NCI-H2227 treated with DMSO at 0.1 percent for 48 hours (cell line): ENCODE measurements at regions not wholly inside any gene's neighbourhood (a gene's known extent, or its start where the extent isn't known, plus 50 kb on each side); places are given as distances from the start of the nearest gene placed in this dataset.
"Not testable (repeated sequence)": the region's sequence is repeated elsewhere in the genome, so short reads cannot be mapped to it uniquely, and the experiment has no call there.

Source experiments
- DNase-seq: peaks from one replicate; lab custom pipeline; 2025; lab: John Stamatoyannopoulos, UW

- not testable (repeated sequence) for DNase-seq
Observed at GRCh38 chr7:35853194-35853593, 52.3 kb downstream of the SEPTIN7 start.

DNA sequence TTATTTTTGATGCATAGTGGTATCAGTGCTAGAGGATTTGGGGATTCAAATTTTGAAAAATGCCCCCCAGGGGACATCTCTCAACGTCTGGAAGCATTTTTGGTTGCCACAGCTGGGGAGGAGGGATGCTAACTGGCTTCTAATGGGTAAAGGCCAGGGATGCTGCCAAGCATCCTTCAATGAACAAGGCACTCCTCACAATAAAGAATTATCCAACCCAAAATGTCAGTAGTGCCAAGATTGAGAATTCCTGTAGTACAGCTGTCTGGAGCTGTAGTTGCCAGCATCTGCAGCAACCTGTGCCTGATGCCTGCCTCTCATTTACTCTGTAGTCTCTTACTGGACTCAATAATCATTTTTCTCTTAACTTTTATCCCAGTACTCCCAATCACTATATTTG, 53.5 kb downstream of the SEPTIN7 start:
- no peak for DNase-seq

GRCh38 chr7:35856175-35856574, 55.3 kb downstream of the SEPTIN7 start:
- DNase-seq: no peak

GRCh38 chr7:35860664-35861063, 59.8 kb downstream of the SEPTIN7 start:
- no peak for DNase-seq

GRCh38 chr7:35865287-35865686, 64.4 kb downstream of the SEPTIN7 start:
- DNase-seq: no peak

GRCh38 chr7:35866186-35866585, 65.3 kb downstream of the SEPTIN7 start:
- no peak for DNase-seq

DNA sequence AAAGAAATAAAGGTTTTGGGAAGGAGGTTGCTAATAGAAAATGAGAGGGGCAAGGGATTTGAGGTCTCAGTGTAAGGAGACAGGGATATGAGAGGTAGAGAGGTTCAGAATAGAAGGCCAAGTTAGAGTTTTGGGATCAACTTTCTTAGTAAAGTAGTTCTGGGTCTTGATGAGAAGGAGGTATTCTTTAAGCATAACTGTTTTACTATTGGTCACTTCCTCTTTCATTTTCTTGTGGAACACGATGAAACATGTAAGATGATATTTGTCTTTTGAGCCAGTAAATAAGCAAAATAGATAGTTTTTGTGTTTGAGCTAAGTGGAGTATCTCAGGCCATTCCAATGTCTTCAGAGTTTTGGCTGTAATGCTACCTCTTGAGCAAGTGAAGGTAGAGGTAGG, 68.3 kb downstream of the SEPTIN7 start:
- not testable (repeated sequence) for DNase-seq

GRCh38 chr7:35869810-35870209, 69.0 kb downstream of the SEPTIN7 start:
- DNase-seq: no peak

DNA sequence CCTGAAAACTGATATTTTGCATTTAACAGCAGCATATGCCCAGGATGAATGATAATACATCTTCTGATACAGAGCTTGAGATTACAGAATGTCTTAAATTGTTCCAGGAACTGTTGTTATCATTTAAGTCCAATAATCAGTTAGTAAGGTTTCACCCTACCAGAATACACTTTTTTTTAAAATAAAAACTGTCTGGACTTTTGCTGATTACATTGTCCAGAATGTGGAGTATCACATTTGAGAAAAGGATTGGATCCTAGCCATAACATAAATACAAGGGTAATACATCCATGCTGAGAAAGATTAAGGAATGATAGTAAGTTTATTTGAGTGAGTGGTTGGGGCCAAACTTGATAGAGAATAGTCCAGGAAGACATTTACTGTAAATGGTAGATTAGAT, 71.0 kb downstream of the SEPTIN7 start:
- DNase-seq: no peak

- no peak for DNase-seq
Observed at GRCh38 chr7:35874886-35875285, 74.0 kb downstream of the SEPTIN7 start.

- no peak for DNase-seq
Observed at GRCh38 chr7:35875292-35875691, 74.4 kb downstream of the SEPTIN7 start.

GRCh38 chr7:35878351-35878750, 77.5 kb downstream of the SEPTIN7 start:
- no peak for DNase-seq

GRCh38 chr7:35887430-35887829, 86.6 kb downstream of the SEPTIN7 start:
- not testable (repeated sequence) for DNase-seq

DNA sequence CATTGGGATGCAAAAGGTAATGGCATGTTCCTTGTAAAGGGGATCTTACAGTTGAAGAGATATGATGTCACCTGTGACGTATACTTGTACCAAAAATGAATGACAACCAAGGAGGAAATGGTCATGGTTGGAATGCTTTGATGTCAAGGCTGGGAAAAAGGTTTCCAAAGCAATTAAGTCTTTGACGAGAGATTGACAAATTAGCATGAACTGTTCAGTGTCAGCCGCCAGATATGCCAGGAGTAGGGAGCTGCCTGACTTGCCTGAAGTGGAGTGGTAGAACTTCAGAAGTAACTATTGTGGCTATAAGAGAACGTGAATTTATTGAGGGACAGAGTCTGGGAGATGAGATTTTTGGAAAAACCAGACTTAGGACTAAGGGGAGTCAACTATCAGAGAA, 88.1 kb downstream of the SEPTIN7 start:
- no peak for DNase-seq

DNA sequence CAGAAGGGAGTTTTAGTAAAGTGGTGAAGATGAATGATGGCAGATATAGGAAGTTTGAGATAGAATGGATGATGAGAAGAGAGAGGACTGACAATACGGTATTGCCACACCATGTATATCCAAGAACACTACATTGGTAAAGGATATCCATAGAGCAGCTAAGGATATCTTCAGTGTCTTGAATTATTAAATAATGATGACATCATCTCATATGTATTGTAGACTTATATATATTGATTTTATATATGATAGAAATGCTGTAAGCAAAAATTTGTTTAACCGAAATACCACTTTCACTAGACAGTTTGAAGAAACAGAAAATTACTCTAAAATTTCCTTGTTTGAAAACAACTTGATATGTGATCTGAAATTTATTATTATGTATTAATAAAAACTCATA, 89.0 kb downstream of the SEPTIN7 start:
- no peak for DNase-seq

DNA sequence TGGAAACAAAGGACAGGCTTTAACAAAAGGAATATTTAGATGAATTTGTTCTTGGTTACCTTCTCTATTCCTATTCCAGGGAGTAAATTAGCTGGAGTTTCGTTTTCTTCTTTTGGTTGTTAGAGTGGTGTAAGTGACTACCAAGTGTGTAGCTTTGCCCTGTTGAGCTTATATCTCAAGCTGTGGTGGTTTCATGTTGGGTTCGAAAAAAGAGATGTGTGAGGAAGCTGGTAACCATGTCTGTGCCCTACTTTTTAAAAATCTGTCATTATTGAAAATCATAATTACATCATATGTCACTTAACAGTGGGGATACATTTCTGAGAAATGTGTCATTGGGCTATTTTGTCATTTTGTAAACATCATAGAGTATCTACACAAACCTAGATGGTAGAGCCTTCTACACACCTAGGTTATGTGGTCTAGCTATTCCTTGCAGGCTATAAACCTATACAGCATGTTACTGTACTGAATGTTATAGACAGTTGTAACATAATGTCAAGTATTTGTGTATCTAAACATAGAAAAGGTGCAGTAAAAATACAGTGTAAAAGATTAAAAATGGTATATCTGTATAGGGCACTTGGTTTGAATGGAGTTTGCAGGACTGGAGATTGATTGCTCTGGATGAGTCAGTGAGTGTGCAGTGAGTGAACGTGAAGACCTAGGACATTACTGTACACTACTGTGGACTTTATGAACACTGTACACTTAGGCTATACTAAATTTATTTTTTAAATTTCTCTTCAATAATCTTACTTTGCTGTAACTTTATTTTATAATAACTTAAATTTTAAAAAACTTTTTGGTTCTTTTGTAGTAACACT, 90.4 kb downstream of the SEPTIN7 start:
- DNase-seq: no peak

DNA sequence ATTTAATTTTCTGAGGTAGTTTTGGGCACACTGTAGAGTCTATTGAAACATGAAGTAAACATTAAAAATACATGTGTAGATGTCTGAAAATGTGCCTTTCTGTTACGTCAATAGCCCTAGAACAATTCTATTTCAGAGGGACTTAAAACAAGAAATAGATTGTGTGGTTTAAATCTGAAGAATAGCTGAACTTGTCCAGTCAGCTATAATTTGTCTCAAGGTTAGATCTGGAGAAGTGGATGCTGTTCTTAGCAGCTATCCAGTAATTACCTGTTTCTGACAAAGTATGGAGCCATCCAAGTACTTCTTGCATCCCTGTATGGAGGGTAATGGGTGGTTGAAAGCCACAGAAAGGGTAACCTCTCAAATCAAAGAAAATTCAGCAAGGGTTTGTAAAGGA, 92.8 kb downstream of the SEPTIN7 start:
- DNase-seq: no peak

GRCh38 chr7:35894721-35895120, 93.9 kb downstream of the SEPTIN7 start:
- DNase-seq: no peak

GRCh38 chr7:35900651-35901050, 99.8 kb downstream of the SEPTIN7 start:
- no peak for DNase-seq

- no peak for DNase-seq
Observed at GRCh38 chr7:35905555-35905954, 104.7 kb downstream of the SEPTIN7 start.

DNA sequence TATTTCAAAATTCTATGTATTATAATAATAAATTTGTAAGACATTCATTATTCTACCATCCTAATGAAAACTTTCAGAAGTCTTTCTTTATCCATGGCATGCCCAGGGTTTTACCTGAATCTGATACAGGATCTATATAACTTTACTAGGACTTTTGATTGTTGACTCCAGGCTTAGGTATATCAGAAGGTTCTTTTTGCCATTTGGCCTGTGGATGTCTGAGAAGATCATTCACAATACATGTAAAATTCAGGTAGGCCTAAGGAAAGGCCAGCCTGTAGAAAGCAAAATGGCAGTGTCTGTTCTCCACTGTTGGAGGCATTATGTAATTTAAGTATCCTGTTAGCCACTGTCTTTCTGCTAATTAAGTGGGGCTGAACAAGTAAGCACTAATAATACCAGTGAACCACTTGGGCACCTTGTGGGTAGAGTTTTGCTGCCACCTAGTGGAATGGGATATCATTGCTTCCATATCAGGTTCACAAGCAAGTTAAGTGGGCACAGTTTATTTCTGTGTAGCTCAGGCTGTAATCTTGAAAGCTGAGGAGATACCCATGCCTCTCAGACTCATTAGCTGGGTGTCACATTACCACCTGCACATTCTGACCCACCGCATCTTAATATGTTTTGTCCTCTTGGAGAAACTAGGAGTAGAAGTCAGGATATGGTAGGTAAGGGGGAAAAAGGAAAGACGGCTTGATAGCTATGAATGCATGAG, 105.5 kb downstream of the SEPTIN7 start:
- peak; percentile 62 for DNase-seq

DNA sequence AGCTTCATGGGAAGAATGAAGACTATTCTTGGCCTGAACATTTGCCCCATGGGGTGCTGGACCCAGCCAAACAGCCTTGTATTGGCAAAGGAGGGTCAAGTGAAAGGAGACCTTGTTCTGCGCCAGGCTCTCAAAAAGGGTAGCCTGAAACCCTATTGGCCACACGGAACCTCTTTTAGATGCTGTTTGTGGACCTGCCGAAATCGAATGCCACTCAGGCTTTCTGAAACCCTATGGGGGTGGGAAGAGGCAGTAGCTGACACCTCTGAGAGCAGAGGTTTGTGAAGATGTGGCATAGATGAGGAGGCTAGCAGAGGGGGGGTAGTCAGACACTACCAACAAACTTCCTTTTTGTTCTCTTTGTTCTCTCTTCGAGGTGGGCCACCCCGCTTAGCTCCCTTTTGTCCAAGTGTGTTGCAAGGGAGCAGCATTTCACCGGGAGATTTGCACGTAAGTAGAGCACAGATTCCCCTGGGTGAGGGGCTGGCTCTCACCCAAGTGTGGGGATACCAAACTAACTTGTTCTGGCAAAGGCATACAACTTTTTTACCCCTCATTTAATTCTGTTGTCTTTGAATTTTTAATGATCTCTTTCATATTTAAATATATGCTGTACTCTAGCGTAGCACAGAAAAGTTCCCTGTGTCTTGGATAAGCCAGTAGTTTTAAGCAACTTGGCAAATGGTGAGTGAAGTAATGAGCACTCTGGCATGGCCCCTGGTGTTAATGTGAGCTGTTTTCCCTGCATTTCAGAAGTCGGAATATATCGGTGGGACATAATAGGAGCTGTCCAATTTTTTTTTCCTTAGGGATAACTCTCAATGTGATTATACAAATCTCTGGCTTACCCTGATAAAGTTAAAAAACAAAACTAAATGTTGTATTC, 107.7 kb downstream of the SEPTIN7 start:
- no peak for DNase-seq
